Activated CD4-positive, alpha-beta memory T cell treated with anti-CD3 and anti-CD28 coated beads for 36 hours (primary cell): ENCODE measurements at regions not wholly inside any gene's neighbourhood (a gene's known extent, or its start where the extent isn't known, plus 50 kb on each side); places are given as distances from the start of the nearest gene placed in this dataset.

Experiments
- CTCF ChIA-PET: fragments of 350-600 bp; sonication (Branson Sonifier 250); formaldehyde crosslinking; loops from one replicate; lab custom pipeline; 2021; ENCODE audit warnings: antibody characterized with exemption, inconsistent platforms; lab: Charles Lee
- POLR2A ChIA-PET: fragments of 350-600 bp; sonication (Branson Sonifier 250); formaldehyde crosslinking; loops from one replicate; lab custom pipeline; 2021; ENCODE audit warnings: antibody characterized with exemption; lab: Charles Lee
- DNase-seq: peaks from one replicate; pipeline ENCODE4 v3.0.0-alpha.2; 2020
- H3K27ac Mint-ChIP-seq: one replicate; pipeline ENCODE4 v1.8.0; 2021; ENCODE audit warnings: mixed read lengths
- H3K27me3 Mint-ChIP-seq: one replicate; pipeline ENCODE4 v1.8.0; 2021; ENCODE audit warnings: mixed read lengths
- H3K36me3 Mint-ChIP-seq: one replicate; pipeline ENCODE4 v1.8.0; 2021; ENCODE audit warnings: mixed read lengths
- H3K4me1 Mint-ChIP-seq: one replicate; pipeline ENCODE4 v1.8.0; 2021; ENCODE audit warnings: low read depth, mixed read lengths
- H3K4me3 Mint-ChIP-seq: one replicate; pipeline ENCODE4 v1.8.0; 2021; ENCODE audit warnings: mild to moderate bottlenecking, mixed read lengths
- H3K9me3 Mint-ChIP-seq: one replicate; pipeline ENCODE4 v1.8.0; 2021; ENCODE audit warnings: mixed read lengths
- intact Hi-C: fragments of 100-400 bp; cut with micrococcal nuclease; formaldehyde crosslinking; loops from one replicate; pipeline ENCODE4 v1.15.1; 2023

DNA sequence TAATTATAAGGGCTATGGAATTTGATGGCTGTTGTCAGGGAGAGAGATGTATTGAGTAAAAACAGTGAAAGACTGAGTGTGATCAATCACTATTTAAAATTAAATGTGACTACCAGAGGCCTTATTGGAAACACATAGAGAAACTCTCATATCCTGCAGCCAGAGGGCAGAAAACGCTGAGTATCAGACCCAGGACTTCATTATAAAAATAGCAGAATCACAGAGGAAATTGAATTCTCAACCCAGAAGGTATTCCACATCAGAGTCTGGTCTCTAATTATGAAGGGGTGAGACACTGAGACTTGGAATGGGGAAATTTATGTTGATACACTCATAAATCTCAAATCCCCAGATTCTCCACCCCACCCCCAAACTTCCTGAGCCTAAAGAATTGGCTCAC lies 69.5 kb upstream of the IL6 start:
- ChIA-PET CTCF (no interaction called here), POLR2A (no interaction called here)
- Mint-ChIP-seq H3K27ac (no peak overlapping the region), H3K36me3 (no peaks in the 10 kb centered on the region), H3K4me1 (peaks cover 10% of the 10 kb centered on the region), H3K4me3 (no peak overlapping the region), H3K27me3 (peaks cover 16% of the 10 kb centered on the region), H3K9me3 (no peaks in the 10 kb centered on the region)
- DNase-seq: no peak
- intact Hi-C loops: loop anchor here (1.0 kb wide), 1 partner anchor 69 kb away; no protein-coding TSS in a partner anchor

DNA sequence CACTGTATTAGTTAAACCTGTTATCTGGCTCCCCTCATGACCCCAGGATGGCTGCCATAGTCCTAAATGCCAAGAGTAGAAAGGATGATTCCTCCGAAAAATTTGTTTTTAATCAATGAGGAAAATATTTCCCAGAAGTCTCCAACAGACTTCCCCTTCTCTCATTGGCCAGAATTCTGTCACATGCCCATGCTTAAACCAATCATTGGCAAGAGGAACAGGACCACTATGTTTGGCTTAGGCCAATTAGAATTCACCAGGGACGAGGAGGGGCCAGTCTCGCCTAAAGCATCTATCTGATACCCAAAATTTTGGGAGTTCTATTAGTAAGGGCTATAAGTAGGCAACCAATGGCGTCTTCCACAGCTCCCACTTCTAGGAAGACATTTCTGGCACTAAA lies 71.2 kb upstream of the IL6 start:
- H3K4me1 Mint-ChIP-seq: no peaks in the 10 kb centered on the region
- intact Hi-C loops: no loop called here
- DNase-seq: no peak
- no peak overlapping the region for H3K27ac Mint-ChIP-seq
- no peaks in the 10 kb centered on the region for H3K9me3 Mint-ChIP-seq
- no peaks in the 10 kb centered on the region for H3K36me3 Mint-ChIP-seq
- POLR2A ChIA-PET: no interaction called here
- H3K4me3 Mint-ChIP-seq: no peak overlapping the region
- CTCF ChIA-PET: no interaction called here
- H3K27me3 Mint-ChIP-seq: peaks cover 12% of the 10 kb centered on the region

DNA sequence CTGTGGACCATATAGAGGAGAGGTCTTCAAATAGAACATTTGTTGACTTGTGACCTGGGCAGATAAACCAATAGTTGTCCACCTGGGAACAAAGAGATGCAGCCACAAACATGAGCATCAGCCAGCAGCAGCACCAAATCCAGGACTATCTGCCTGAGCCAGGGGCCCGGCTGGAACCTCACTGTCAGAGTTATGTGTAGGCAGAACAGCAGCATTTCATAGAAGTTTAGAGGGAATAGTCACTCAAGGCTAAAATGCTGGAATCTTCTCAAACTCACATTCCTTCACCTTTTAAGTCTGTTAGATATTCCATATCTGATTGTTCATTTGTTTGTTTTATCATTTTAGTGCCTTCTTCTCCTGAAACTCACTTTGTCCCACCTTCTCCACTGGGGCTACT lies 72.2 kb upstream of the IL6 start:
- no peak for DNase-seq
- ChIA-PET CTCF (interaction anchor here (0.7 kb wide), 1 partner anchor 72 kb away, joined by 3 read pairs; the partner anchor contains the start of gene IL6), POLR2A (no interaction called here)
- H3K4me1 Mint-ChIP-seq: no peaks in the 10 kb centered on the region
- no peak overlapping the region for H3K4me3 Mint-ChIP-seq
- no peak overlapping the region for H3K27ac Mint-ChIP-seq
- no peaks in the 10 kb centered on the region for H3K9me3 Mint-ChIP-seq
- intact Hi-C loops: no loop called here
- peaks cover 10% of the 10 kb centered on the region for H3K27me3 Mint-ChIP-seq
- H3K36me3 Mint-ChIP-seq: no peaks in the 10 kb centered on the region

DNA sequence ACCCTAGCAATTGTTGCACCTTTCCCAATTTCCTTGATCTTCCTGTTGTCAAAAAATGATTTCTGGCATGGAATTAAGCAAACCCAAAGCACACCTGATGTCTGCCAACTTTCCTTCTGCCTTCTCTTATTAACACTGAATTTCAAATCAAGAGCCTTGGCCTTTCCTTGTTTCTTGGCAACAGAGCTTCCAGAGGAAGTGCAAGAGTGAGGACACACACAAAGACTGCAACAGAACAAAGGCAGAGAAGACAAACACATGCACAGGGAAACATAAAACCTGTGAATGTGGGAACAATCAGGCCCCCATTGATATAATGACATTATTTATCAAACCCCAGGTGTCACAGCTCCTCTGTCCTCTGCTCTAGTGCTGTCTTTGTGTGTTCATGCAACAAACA lies 73.0 kb upstream of the IL6 start:
- Mint-ChIP-seq H3K4me3 (no peak overlapping the region), H3K27ac (no peak overlapping the region), H3K27me3 (peaks cover 10% of the 10 kb centered on the region), H3K36me3 (no peaks in the 10 kb centered on the region), H3K4me1 (no peaks in the 10 kb centered on the region), H3K9me3 (no peaks in the 10 kb centered on the region)
- no peak for DNase-seq
- POLR2A ChIA-PET: no interaction called here
- intact Hi-C loops: no loop called here
- CTCF ChIA-PET: interaction anchor here (0.7 to 1.4 kb wide), 2 partner anchors 73 to 93 kb away, joined by 3 read pairs; partner anchors contain the start of gene IL6

DNA sequence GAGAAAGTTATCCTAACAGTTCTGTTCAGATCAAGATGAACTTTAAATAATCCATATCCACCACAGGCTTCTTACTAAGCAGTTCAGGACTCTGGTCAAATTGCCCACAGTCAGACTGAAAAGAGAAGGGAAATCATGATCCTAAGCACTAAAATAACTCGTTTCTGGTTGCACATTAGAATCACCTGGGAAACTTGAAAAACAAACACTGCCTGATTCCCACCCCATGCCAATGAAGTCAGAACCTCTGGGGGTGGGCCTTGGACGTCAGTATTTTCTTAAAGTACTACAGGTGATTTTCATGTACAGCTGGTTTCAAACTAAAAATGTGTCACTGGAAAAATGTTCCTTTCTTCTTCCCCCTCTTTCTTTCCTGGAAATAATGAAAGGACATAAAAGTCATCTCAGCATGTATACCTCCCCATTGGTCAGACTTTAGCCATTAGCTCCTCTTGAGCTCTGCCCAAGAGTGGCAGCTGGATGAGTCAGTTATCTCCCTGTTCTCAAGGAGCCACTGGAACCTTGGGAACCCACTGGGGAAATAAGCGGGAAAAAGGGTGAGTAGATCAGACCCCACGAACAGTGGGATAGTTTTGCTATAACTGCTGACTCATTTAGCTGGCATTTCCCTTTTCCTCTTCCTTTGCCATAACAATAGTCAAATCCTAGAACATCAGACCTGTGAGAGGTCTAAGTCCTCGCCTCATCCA lies 75.3 kb upstream of the IL6 start:
- no peak overlapping the region for H3K27ac Mint-ChIP-seq
- H3K4me3 Mint-ChIP-seq: no peak overlapping the region
- no peak for DNase-seq
- peaks cover 13% of the 10 kb centered on the region for H3K9me3 Mint-ChIP-seq
- ChIA-PET CTCF (no interaction called here), POLR2A (no interaction called here)
- peaks cover 5% of the 10 kb centered on the region for H3K36me3 Mint-ChIP-seq
- peaks cover 17% of the 10 kb centered on the region for H3K27me3 Mint-ChIP-seq
- intact Hi-C loops: no loop called here
- no peaks in the 10 kb centered on the region for H3K4me1 Mint-ChIP-seq

DNA sequence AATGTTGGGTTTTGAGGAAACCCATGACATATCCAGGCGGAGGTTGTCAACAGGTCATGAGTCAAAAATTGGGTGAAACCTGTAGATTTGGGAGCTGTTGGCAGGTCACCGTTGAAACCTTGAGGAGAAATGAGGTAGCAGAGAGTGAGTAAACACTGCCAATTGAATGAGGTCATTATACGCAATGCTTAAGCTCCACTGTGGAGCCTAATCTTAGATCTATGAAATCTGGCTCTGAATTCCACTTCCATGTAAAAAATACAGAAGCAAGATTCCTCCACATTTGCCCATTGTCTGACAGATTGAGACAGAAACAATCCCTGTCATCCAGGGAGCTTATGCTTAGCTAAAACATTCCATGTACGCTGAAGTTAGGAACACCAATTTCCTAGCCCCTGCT lies 76.0 kb upstream of the IL6 start:
- Mint-ChIP-seq H3K4me3 (no peak overlapping the region), H3K27me3 (peaks cover 17% of the 10 kb centered on the region), H3K9me3 (peaks cover 20% of the 10 kb centered on the region), H3K4me1 (no peaks in the 10 kb centered on the region), H3K36me3 (peaks cover 5% of the 10 kb centered on the region), H3K27ac (no peak overlapping the region)
- intact Hi-C loops: no loop called here
- POLR2A ChIA-PET: no interaction called here
- CTCF ChIA-PET: interaction anchor here (1.1 to 1.3 kb wide), 2 partner anchors 12 to 77 kb away, joined by 3 to 4 read pairs; no protein-coding TSS in a partner anchor
- DNase-seq: no peak

DNA sequence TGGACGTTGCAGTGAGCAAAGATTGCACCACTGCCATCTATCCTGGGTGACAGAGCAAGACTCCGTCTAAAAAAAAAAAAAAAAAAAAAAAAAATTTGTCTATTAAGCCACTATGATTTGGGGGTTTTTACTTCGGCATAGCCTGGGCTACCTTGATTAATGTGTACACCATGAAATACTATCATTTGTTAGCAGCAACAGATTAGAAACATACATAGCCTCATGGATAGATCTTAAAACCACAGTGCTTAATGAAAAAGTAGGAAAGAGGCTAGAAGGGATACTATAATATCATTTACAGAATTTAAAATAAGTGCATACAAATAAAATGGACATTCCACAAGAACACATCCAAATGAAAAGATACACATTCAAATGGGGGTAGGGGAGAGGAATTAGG lies 77.3 kb upstream of the IL6 start:
- ChIA-PET POLR2A (no interaction called here), CTCF (no interaction called here)
- DNase-seq: no peak
- H3K27ac Mint-ChIP-seq: no peak overlapping the region
- intact Hi-C loops: no loop called here
- peaks cover 21% of the 10 kb centered on the region for H3K27me3 Mint-ChIP-seq
- no peak overlapping the region for H3K4me3 Mint-ChIP-seq
- no peaks in the 10 kb centered on the region for H3K4me1 Mint-ChIP-seq
- H3K9me3 Mint-ChIP-seq: peaks cover 32% of the 10 kb centered on the region
- peaks cover 12% of the 10 kb centered on the region for H3K36me3 Mint-ChIP-seq

DNA sequence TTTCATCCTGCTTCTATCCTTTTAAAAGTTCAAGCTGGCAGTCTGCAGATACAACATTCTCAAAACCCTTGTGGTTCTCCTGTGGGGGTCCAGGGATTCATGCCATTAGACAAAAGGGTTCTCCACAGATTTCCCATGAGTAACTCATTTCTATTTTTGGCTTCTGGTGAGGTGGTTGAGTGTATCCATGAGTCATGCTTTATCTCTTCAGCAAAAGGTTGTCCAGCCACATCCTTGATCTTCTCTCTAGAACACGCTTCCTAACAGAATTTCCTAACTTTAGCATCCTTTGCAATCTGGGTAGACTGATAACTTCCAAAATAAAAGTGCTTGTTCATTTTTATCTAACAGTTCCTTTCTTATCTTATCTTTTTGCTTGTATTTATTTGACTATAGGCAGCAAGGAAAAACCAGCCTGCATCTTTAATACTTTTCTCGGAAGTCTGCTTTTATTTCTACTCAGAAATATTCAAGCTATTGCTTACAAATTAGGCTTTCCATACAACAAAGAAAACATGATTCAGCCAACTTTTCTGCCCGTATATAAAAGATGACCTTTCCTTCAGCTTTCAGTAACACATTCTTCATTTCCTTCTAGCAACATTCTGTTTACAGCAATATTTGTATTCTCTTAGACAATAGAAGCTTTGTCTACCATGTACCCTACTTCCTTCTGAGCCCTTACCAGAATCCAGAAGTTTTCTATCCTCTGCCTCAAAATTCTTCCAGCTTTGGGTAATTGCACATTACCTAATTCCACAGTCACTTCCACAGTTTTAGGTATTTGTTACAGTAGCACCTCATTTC lies 79.3 kb upstream of the IL6 start:
- intact Hi-C loops: no loop called here
- POLR2A ChIA-PET: no interaction called here
- Mint-ChIP-seq H3K9me3 (peaks cover 47% of the 10 kb centered on the region), H3K27me3 (peaks cover 26% of the 10 kb centered on the region), H3K4me3 (no peak overlapping the region), H3K4me1 (no peaks in the 10 kb centered on the region), H3K36me3 (peaks cover 22% of the 10 kb centered on the region), H3K27ac (no peak overlapping the region)
- CTCF ChIA-PET: interaction anchor here (1.2 kb wide), 1 partner anchor 13 kb away, joined by 3 read pairs; no protein-coding TSS in a partner anchor
- no peak for DNase-seq

DNA sequence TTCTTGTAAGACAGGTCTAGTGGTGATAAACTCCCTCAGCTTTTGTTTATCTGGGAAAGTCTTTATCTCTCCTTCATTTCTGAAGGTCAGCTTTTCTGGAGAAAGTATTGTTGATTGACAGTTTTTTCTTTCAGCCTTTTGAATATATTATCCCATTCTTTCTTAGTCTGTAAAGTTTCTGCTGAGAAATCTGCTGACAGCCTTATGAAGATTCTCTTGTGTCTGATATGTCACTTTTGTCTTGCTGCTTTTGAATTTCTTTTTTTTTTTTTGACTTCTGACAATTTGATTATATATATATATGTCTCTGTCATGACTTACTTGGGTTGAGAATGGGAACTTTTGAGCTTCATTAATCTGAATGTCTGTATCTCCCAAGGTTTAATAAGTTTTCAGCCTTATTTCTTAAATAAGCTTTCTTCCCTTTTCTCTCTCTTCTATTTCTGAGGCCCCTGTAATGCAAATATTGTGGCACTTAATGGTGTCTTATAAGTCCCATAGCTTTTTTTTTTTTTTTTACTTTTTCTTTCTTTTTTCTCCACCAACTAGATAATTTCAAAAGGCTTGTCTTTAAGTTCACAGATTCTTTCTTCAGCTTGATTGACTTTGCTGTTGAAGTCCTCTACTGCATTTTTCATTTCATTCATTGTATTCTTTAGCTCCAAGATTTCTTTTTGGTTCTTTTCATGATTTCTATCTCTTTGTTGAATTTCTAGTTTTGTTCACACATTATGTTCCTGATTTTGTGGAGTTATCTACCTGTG lies 81.4 kb upstream of the IL6 start:
- peaks cover 26% of the 10 kb centered on the region for H3K36me3 Mint-ChIP-seq
- H3K9me3 Mint-ChIP-seq: peaks cover 63% of the 10 kb centered on the region
- no peak overlapping the region for H3K4me3 Mint-ChIP-seq
- ChIA-PET POLR2A (interaction anchor here (0.6 to 1.6 kb wide), 3 partner anchors 14 to 213 kb away, joined by 3 to 4 read pairs (median 3); no protein-coding TSS in a partner anchor), CTCF (interaction anchor here (1.5 kb wide), 1 partner anchor 137 kb away, joined by 4 read pairs; no protein-coding TSS in a partner anchor)
- H3K4me1 Mint-ChIP-seq: peaks cover 8% of the 10 kb centered on the region
- no peak overlapping the region for H3K27ac Mint-ChIP-seq
- H3K27me3 Mint-ChIP-seq: peaks cover 29% of the 10 kb centered on the region
- intact Hi-C loops: no loop called here
- no peak for DNase-seq

DNA sequence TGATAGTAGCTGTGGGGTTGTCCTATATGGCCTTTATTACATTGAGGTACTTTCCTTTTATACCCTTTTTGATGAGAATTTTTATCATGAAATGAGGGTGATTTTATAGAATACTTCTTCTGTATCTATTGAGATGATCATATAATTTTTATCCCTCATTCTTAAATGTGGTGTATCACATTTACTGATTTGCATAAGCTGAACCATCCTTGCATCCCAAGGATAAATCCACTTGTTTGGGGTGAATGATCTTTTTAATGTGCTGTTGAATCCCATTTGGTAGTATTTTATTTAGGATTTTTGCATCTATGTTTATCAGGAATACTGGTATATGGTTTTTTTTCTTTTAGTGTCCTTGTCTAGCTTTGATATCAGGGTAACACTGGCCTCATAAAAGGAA lies 84.5 kb upstream of the IL6 start:
- DNase-seq: no peak
- Mint-ChIP-seq H3K4me3 (no peak overlapping the region), H3K9me3 (peaks cover 57% of the 10 kb centered on the region), H3K36me3 (peaks cover 22% of the 10 kb centered on the region), H3K27me3 (peaks cover 29% of the 10 kb centered on the region), H3K4me1 (peaks cover 20% of the 10 kb centered on the region), H3K27ac (no peak overlapping the region)
- POLR2A ChIA-PET: no interaction called here
- intact Hi-C loops: loop anchor here (5.0 kb wide), 1 partner anchor 85 kb away; the partner anchor contains the start of gene IL6
- CTCF ChIA-PET: no interaction called here

DNA sequence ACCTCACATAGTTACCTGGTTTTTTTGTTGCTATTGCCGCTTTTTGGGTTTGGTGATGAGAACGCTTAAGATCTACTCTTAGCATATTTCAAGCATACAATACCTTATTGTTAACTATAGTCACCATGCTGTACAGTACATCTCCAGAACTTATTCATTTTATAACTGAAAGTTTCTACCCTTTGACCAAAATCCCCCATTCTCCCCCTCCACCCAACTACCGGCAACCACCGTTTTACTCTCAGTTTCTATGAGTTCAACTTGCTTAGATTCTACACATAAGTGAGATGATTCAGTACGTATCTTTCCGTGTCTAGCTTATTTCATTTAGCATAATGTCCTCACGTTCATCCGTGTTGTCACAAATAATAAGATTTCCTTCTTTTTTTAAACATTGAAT lies 86.7 kb upstream of the IL6 start:
- peaks cover 20% of the 10 kb centered on the region for H3K4me1 Mint-ChIP-seq
- intact Hi-C loops: loop anchor here (1.0 to 5.0 kb wide), 6 partner anchors 22 to 87 kb away; partner anchors contain the start of gene IL6
- CTCF ChIA-PET: interaction anchor here (0.7 to 1.8 kb wide), 8 partner anchors 20 to 87 kb away, joined by 3 to 17 read pairs (median 6); partner anchors contain the start of gene IL6
- peak; percentile 78 for DNase-seq
- H3K36me3 Mint-ChIP-seq: peaks cover 16% of the 10 kb centered on the region
- POLR2A ChIA-PET: interaction anchor here (0.5 to 1.7 kb wide), 4 partner anchors 23 to 76 kb away, joined by 3 to 7 read pairs (median 4); no protein-coding TSS in a partner anchor
- H3K4me3 Mint-ChIP-seq: no peak overlapping the region
- no peak overlapping the region for H3K27ac Mint-ChIP-seq
- H3K9me3 Mint-ChIP-seq: peaks cover 35% of the 10 kb centered on the region
- H3K27me3 Mint-ChIP-seq: peaks cover 26% of the 10 kb centered on the region
